ENCODE measurements at regions not wholly inside any gene's neighbourhood (a gene's known extent, or its start where the extent isn't known, plus 50 kb on each side); places are given as distances from the start of the nearest gene placed in this dataset.
"Not testable (repeated sequence)": the region's sequence is repeated elsewhere in the genome, so short reads cannot be mapped to it uniquely, and the experiment has no call there.

GRCh38 chr6:85285114-85285513 is 164.8 kb upstream of the NT5E start:
- no peak for DNase-seq (ENCODE audit: low spot score)

- no peak for DNase-seq (ENCODE audit: low spot score)
Measured at GRCh38 chr6:85283436-85283835, 166.4 kb upstream of the NT5E start.

- DNase-seq (ENCODE audit: low spot score), result no peak
Measured at GRCh38 chr6:85278466-85279035, 171.3 kb upstream of the NT5E start.

- DNase-seq (ENCODE audit: low spot score), result not testable (repeated sequence)
Measured at GRCh38 chr6:85276026-85276425, 173.9 kb upstream of the NT5E start.

- no peak for DNase-seq (ENCODE audit: low spot score)
Measured at GRCh38 chr6:85275338-85275985, 174.4 kb upstream of the NT5E start.

GRCh38 chr6:85273870-85274269 is 176.0 kb upstream of the NT5E start:
- DNase-seq (ENCODE audit: low spot score), result no peak

- no peak for DNase-seq (ENCODE audit: low spot score)
Measured at GRCh38 chr6:85273046-85273445, 176.8 kb upstream of the NT5E start.

- DNase-seq (ENCODE audit: low spot score), result no peak
Measured at GRCh38 chr6:85272592-85272991, 177.3 kb upstream of the NT5E start.

GRCh38 chr6:85262621-85263020 is 187.3 kb upstream of the NT5E start:
- no peak for DNase-seq (ENCODE audit: low spot score)

GRCh38 chr6:85261271-85261670 is 188.6 kb upstream of the NT5E start:
- DNase-seq (ENCODE audit: low spot score), result no peak

GRCh38 chr6:85255661-85256060 is 194.2 kb upstream of the NT5E start:
- no peak for DNase-seq (ENCODE audit: low spot score)

- no peak for DNase-seq (ENCODE audit: low spot score)
Measured at GRCh38 chr6:85252552-85252951, 197.3 kb upstream of the NT5E start.

- no peak for DNase-seq (ENCODE audit: low spot score)
Measured at GRCh38 chr6:85252085-85252484, 197.8 kb upstream of the NT5E start.

GRCh38 chr6:85251300-85251699 is 198.6 kb upstream of the NT5E start:
- no peak for DNase-seq (ENCODE audit: low spot score)

- no peak for DNase-seq (ENCODE audit: low spot score)
Measured at GRCh38 chr6:85250586-85251220, 199.2 kb upstream of the NT5E start.

GRCh38 chr6:85245004-85245403 is 204.9 kb upstream of the NT5E start:
- DNase-seq (ENCODE audit: low spot score), result no peak

GRCh38 chr6:85241498-85242052 is 208.3 kb upstream of the NT5E start:
- DNase-seq (ENCODE audit: low spot score), result no peak

GRCh38 chr6:85240787-85241385 is 209.0 kb upstream of the NT5E start:
- DNase-seq (ENCODE audit: low spot score), result no peak

- DNase-seq (ENCODE audit: low spot score), result no peak
Measured at GRCh38 chr6:85237478-85237877, 212.4 kb upstream of the NT5E start.

- no peak for DNase-seq (ENCODE audit: low spot score)
Measured at GRCh38 chr6:85236636-85237035, 213.2 kb upstream of the NT5E start.

GRCh38 chr6:85227345-85227744 is 222.5 kb upstream of the NT5E start:
- DNase-seq (ENCODE audit: low spot score), result not testable (repeated sequence)

GRCh38 chr6:85212794-85213193 is 237.1 kb upstream of the NT5E start:
- DNase-seq (ENCODE audit: low spot score), result not testable (repeated sequence)

GRCh38 chr6:85195243-85195642 is 254.6 kb upstream of the NT5E start:
- DNase-seq (ENCODE audit: low spot score), result no peak
